ENCODE measurements at regions not wholly inside any gene's neighbourhood (a gene's known extent, or its start where the extent isn't known, plus 50 kb on each side); places are given as distances from the start of the nearest gene placed in this dataset.

DNA sequence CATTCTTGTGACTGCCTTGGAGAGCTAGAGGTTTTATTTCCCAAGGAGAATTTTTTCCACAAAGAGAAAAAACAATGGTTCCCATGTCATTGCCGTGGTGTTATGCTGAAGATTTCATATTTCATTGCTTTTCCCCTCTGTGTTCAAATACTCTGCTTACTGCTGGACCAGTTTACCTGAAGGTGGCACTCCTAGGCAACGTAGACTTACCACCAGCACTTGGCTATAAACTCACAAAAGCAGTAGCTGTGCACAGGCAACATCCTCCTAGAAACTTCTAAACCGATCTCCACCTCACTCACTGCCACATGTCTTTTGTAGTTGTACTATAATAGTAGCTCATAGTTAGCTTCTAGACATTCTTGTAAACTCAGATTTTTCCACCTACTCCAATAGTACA, 1319.7 kb upstream of the CRIM1 start:
- DNase-seq (ENCODE audit: low read depth), result no peak
- no peak overlapping the region for H3K4me3 ChIP-seq (ENCODE audit: low read depth, low read length)
- TF ChIP-seq, protein P1, sequence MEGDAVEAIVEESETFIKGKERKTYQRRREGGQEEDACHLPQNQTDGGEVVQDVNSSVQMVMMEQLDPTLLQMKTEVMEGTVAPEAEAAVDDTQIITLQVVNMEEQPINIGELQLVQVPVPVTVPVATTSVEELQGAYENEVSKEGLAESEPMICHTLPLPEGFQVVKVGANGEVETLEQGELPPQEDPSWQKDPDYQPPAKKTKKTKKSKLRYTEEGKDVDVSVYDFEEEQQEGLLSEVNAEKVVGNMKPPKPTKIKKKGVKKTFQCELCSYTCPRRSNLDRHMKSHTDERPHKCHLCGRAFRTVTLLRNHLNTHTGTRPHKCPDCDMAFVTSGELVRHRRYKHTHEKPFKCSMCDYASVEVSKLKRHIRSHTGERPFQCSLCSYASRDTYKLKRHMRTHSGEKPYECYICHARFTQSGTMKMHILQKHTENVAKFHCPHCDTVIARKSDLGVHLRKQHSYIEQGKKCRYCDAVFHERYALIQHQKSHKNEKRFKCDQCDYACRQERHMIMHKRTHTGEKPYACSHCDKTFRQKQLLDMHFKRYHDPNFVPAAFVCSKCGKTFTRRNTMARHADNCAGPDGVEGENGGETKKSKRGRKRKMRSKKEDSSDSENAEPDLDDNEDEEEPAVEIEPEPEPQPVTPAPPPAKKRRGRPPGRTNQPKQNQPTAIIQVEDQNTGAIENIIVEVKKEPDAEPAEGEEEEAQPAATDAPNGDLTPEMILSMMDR (conservative IDR thresholded peaks at IDR 0.05; ENCODE audit: low read depth, low read length), result no peak

DNA sequence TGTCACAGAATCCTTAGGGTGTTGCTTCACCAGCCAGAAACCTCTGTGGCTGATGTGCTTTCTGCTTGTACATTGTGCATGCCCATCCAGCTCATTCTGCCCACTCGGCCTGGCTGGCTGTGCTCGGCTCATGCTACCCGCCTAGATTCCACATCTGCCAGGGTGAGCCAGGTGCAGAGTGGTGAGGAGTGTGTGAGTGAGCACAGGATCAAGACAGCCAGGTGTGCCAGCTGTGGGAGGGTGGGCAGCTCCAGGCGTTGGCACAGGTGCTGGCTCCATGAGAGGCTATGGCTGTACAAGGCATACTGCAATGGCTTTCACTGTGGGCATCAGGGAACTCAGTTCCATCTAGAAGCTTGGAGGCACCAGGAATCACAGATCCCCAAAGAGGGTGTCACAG, 1321.8 kb upstream of the CRIM1 start:
- DNase-seq (ENCODE audit: low read depth), result no peak

DNA sequence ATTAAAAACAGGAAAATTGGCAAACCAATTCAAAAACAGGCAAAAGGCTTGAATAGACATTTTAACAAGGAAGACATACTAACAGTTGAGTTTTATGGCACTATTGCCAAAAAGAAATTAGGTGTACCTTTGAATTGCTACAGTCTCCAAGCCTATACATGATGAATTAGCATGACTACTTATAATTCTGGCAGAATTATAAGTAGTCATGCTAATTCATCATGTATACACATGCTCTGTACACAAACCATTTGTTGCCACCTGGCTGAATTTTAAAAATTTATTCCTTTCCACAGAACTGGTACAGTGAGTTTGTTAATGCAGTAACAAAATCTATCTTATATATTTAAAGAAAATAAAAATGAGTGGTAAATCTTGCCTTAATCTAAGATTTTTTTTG, 1332.0 kb upstream of the CRIM1 start:
- H3K4me3 ChIP-seq (ENCODE audit: low read depth, low read length), result no peak overlapping the region
- DNase-seq (ENCODE audit: low read depth), result no peak
- TF ChIP-seq, protein P1 (conservative IDR thresholded peaks at IDR 0.05; ENCODE audit: low read depth, low read length), result no peak

More for the DNA sequence above, 1321.8 kb upstream of the CRIM1 start:
- TF ChIP-seq, protein P1 (conservative IDR thresholded peaks at IDR 0.05; ENCODE audit: low read depth, low read length), result no peak
- H3K4me3 ChIP-seq (ENCODE audit: low read depth, low read length), result no peak overlapping the region

DNA sequence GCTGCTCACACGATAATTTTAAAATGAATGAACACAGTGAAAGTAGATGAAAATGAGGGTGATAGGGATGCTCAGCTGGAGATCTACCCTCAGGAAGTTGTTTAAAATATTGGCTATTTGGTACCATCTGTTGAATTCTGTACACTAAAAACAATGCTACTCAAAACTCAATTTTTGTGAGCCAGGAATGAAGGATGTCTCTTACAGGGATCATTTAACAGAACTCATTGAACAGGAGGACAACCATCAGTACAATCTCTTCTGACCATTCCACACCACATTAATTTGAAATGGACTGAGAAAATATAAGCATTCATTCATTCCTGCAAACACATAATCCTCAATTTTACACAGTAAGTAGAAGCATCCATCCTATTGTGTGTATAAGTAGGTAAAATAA, 1355.1 kb upstream of the CRIM1 start:
- TF ChIP-seq, protein P1 (conservative IDR thresholded peaks at IDR 0.05; ENCODE audit: low read depth, low read length), result no peak
- no peak for DNase-seq (ENCODE audit: low read depth)
- H3K4me3 ChIP-seq (ENCODE audit: low read depth, low read length), result no peak overlapping the region

DNA sequence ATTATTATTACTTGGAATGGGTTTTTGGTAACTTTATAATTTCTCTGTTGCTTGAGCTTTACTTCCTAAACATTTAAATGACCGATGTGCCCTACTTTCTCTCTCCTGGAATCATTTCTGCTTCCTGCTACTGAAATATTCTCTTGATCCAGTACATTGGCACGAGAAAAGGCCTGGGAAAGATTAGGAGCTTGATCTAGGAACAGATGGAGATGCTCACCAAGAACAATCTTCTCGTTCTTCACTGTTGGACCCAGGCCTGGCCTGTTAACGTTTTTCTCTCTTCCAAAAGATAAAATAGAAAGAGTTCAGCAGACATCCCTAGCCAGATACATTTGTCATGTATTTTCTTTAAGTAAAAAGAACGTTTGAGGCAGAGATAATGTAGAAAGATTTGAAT, 1356.8 kb upstream of the CRIM1 start:
- TF ChIP-seq, protein P1 (conservative IDR thresholded peaks at IDR 0.05; ENCODE audit: low read depth, low read length), result no peak
- no peak overlapping the region for H3K4me3 ChIP-seq (ENCODE audit: low read depth, low read length)
- DNase-seq (ENCODE audit: low read depth), result no peak

DNA sequence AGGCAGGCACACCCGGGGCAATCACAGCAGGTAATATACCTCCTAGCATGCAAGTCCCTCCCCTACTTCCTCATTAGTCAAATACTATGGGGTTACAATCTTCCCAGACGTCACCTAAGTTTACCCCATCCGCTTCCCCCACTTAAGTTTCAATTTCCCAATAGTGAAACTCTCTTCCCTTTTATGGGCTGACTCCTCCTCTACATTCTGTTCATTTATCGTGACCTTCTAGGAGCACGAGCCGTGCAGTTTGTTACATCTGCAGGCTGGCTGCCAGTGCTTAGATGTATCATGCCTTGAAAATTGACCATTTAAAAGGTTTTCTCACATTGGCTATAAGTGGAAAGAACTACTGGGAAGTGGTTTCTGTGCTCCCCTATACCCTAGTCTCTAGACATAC, 1357.8 kb upstream of the CRIM1 start:
- TF ChIP-seq, protein P1 (conservative IDR thresholded peaks at IDR 0.05; ENCODE audit: low read depth, low read length), result no peak
- DNase-seq (ENCODE audit: low read depth), result no peak
- no peak overlapping the region for H3K4me3 ChIP-seq (ENCODE audit: low read depth, low read length)

DNA sequence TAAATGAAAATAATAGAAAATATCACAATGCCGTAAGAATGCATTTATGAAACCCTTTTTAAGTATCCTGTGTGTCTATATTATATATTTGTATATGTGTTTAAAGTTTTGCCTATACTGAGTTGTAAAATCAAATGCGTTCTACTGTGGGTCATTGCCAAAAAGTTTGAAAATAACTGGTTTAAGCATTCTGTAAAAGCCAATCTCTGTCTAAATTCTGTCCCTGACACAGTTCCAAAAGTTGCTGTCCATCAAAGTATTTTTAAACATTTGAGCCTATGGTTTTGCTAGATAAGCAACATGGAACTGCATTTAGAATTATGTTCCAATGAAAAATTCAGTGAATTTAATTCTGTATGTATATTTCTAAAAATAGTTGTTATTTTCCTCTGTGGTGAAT, 1360.4 kb upstream of the CRIM1 start:
- DNase-seq (ENCODE audit: low read depth), result no peak
- TF ChIP-seq, protein P1 (conservative IDR thresholded peaks at IDR 0.05; ENCODE audit: low read depth, low read length), result no peak
- no peak overlapping the region for H3K4me3 ChIP-seq (ENCODE audit: low read depth, low read length)
